ENCODE measurements at regions not wholly inside any gene's neighbourhood (a gene's known extent, or its start where the extent isn't known, plus 50 kb on each side); places are given as distances from the start of the nearest gene placed in this dataset.

DNA sequence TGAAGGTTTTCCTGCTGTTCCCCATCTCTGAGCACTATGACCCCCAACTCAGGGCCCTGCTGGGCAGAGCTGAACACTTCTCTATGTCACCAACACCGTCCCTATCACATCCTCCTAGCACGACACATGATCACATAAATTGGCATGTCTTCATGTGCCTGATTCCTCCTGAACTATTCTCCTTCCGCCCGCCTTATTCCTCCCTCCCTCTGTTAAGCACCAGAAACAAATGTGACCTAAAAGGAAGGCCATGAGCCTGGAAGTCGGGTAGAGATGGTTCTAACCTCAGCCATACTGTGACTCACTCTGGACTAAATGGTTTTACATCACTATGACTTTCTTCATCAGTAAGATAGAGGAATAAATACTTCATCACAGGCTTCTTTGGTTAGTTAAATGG, 80.8 kb upstream of the DYNLRB2 start:
- TF ChIP-seq, protein P1, sequence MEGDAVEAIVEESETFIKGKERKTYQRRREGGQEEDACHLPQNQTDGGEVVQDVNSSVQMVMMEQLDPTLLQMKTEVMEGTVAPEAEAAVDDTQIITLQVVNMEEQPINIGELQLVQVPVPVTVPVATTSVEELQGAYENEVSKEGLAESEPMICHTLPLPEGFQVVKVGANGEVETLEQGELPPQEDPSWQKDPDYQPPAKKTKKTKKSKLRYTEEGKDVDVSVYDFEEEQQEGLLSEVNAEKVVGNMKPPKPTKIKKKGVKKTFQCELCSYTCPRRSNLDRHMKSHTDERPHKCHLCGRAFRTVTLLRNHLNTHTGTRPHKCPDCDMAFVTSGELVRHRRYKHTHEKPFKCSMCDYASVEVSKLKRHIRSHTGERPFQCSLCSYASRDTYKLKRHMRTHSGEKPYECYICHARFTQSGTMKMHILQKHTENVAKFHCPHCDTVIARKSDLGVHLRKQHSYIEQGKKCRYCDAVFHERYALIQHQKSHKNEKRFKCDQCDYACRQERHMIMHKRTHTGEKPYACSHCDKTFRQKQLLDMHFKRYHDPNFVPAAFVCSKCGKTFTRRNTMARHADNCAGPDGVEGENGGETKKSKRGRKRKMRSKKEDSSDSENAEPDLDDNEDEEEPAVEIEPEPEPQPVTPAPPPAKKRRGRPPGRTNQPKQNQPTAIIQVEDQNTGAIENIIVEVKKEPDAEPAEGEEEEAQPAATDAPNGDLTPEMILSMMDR (IDR thresholded peaks at IDR 0.05) = no peak
- TF ChIP-seq POLR2AphosphoS5 (IDR thresholded peaks at IDR 0.05) (no peak), EP300 (IDR thresholded peaks at IDR 0.05) (no peak)

Data from esophagus muscularis mucosa (tissue), 4 donors.